Activated T-cell treated with anti-CD3 and anti-CD28 coated beads, Interleukin-2, amount 50 U/mL, for 72 hours (primary cell): ENCODE measurements at regions not wholly inside any gene's neighbourhood (a gene's known extent, or its start where the extent isn't known, plus 50 kb on each side); places are given as distances from the start of the nearest gene placed in this dataset.
"Not testable (repeated sequence)": the region's sequence is repeated elsewhere in the genome, so short reads cannot be mapped to it uniquely, and the experiment has no call there.

Source experiments
- ATAC-seq, 2 donors: fragments of 150-1000 bp; cut with Tn5 transposase; replicated peaks in 1 of 2; 2 replicates each; pipeline ENCODE4 v1.10.0; 2021; ENCODE audit warnings: moderate library complexity in 2 of 2, mild to moderate bottlenecking in 1 of 2
- DNase-seq, 2 donors: peaks; one replicate each; pipeline ENCODE4 v3.0.0; 2021 to 2022; ENCODE audit warnings: mixed read lengths in 1 of 2
- H3K27ac Mint-ChIP-seq: one replicate; pipeline ENCODE4 v1.8.0; 2022; ENCODE audit warnings: mild to moderate bottlenecking, moderate library complexity, mixed read lengths
- H3K27me3 Mint-ChIP-seq: one replicate; pipeline ENCODE4 v1.8.0; 2022; ENCODE audit warnings: low read depth, mixed read lengths
- H3K36me3 Mint-ChIP-seq, 2 donors: one replicate each; pipeline ENCODE4 v1.8.0; 2022; ENCODE audit warnings: mixed read lengths in 2 of 2, mild to moderate bottlenecking in 1 of 2; ENCODE audit not compliant: insufficient read depth in 2 of 2
- H3K4me1 Mint-ChIP-seq: one replicate; pipeline ENCODE4 v1.8.0; 2022; ENCODE audit warnings: low read depth, mixed read lengths
- H3K4me3 Mint-ChIP-seq, 2 donors: one replicate each; pipeline ENCODE4 v1.8.0; 2022; ENCODE audit warnings: mild to moderate bottlenecking in 2 of 2, mixed read lengths in 2 of 2, moderate library complexity in 2 of 2
- H3K9me3 Mint-ChIP-seq, 2 donors: one replicate each; pipeline ENCODE4 v1.8.0; 2022; ENCODE audit warnings: mixed read lengths in 2 of 2

GRCh38 chr9:90165281-90165680 lies 477.3 kb downstream of the DIRAS2 start:
- Mint-ChIP-seq H3K9me3 (no peaks in the 10 kb centered on the region), H3K36me3 (no peaks in the 10 kb centered on the region), H3K27me3 (no peaks in the 10 kb centered on the region), H3K27ac (no peak overlapping the region), H3K4me1 (no peaks in the 10 kb centered on the region), H3K4me3 (no peak overlapping the region)
- ATAC-seq = no peak
- DNase-seq = no peak

- H3K27me3 Mint-ChIP-seq, H3K9me3 Mint-ChIP-seq, H3K36me3 Mint-ChIP-seq, DNase-seq, H3K4me1 Mint-ChIP-seq, H3K4me3 Mint-ChIP-seq, ATAC-seq, H3K27ac Mint-ChIP-seq: not testable (repeated sequence)
Measured at GRCh38 chr9:90166374-90166773, 476.2 kb downstream of the DIRAS2 start.

GRCh38 chr9:90167914-90168313 lies 474.7 kb downstream of the DIRAS2 start:
- no peak for ATAC-seq
- no peak overlapping the region for H3K4me3 Mint-ChIP-seq
- H3K27me3 Mint-ChIP-seq = no peaks in the 10 kb centered on the region
- no peaks in the 10 kb centered on the region for H3K4me1 Mint-ChIP-seq
- H3K27ac Mint-ChIP-seq = no peak overlapping the region
- peaks cover 0 to 2% of the 10 kb centered on the region in 2 donors for H3K36me3 Mint-ChIP-seq
- no peak for DNase-seq
- peaks cover 6% of the 10 kb centered on the region in 2 donors for H3K9me3 Mint-ChIP-seq

GRCh38 chr9:90169490-90169889 lies 473.1 kb downstream of the DIRAS2 start:
- Mint-ChIP-seq H3K27me3 (no peaks in the 10 kb centered on the region), H3K36me3 (peaks cover 0 to 2% of the 10 kb centered on the region in 2 donors), H3K4me1 (no peaks in the 10 kb centered on the region), H3K27ac (no peak overlapping the region), H3K4me3 (no peak overlapping the region), H3K9me3 (peaks cover 6% of the 10 kb centered on the region in 2 donors)
- ATAC-seq (no peak), DNase-seq (no peak)

- not testable (repeated sequence) for H3K27me3 Mint-ChIP-seq, DNase-seq, H3K4me3 Mint-ChIP-seq, H3K36me3 Mint-ChIP-seq, H3K4me1 Mint-ChIP-seq, H3K9me3 Mint-ChIP-seq, H3K27ac Mint-ChIP-seq, ATAC-seq
Measured at GRCh38 chr9:90173935-90174334, 468.7 kb downstream of the DIRAS2 start.

- not testable (repeated sequence) for H3K4me1 Mint-ChIP-seq, ATAC-seq, H3K4me3 Mint-ChIP-seq, DNase-seq, H3K27ac Mint-ChIP-seq, H3K9me3 Mint-ChIP-seq, H3K36me3 Mint-ChIP-seq, H3K27me3 Mint-ChIP-seq
Measured at GRCh38 chr9:90174346-90174745, 468.3 kb downstream of the DIRAS2 start.

- no peak overlapping the region for H3K4me3 Mint-ChIP-seq
- peaks cover 6 to 8% of the 10 kb centered on the region in 2 donors for H3K9me3 Mint-ChIP-seq
- peaks cover 10% of the 10 kb centered on the region for H3K27me3 Mint-ChIP-seq
- DNase-seq (no peak), ATAC-seq (no peak)
- peaks cover 0 to 2% of the 10 kb centered on the region in 2 donors for H3K36me3 Mint-ChIP-seq
- no peak overlapping the region for H3K27ac Mint-ChIP-seq
- H3K4me1 Mint-ChIP-seq = no peaks in the 10 kb centered on the region
Measured at GRCh38 chr9:90175257-90175656, 467.4 kb downstream of the DIRAS2 start.

- Mint-ChIP-seq H3K4me3 (no peak overlapping the region), H3K4me1 (no peaks in the 10 kb centered on the region), H3K27ac (no peak overlapping the region), H3K27me3 (peaks cover 10% of the 10 kb centered on the region), H3K9me3 (peaks cover 4 to 6% of the 10 kb centered on the region in 2 donors), H3K36me3 (peaks cover 0 to under 1% of the 10 kb centered on the region in 2 donors)
- DNase-seq = no peak
- no peak for ATAC-seq
Measured at GRCh38 chr9:90175865-90176264, 466.8 kb downstream of the DIRAS2 start.

GRCh38 chr9:90176901-90177300 lies 465.7 kb downstream of the DIRAS2 start:
- peaks cover 0 to 1% of the 10 kb centered on the region in 2 donors for H3K9me3 Mint-ChIP-seq
- DNase-seq (no peak), ATAC-seq (no peak)
- H3K36me3 Mint-ChIP-seq = no peaks in the 10 kb centered on the region
- H3K4me1 Mint-ChIP-seq = no peaks in the 10 kb centered on the region
- H3K27ac Mint-ChIP-seq = no peak overlapping the region
- H3K4me3 Mint-ChIP-seq = no peak overlapping the region
- peaks cover 10% of the 10 kb centered on the region for H3K27me3 Mint-ChIP-seq

GRCh38 chr9:90180381-90180780 lies 462.2 kb downstream of the DIRAS2 start:
- ATAC-seq = no peak
- Mint-ChIP-seq H3K4me3 (no peak overlapping the region), H3K27me3 (peaks cover 10% of the 10 kb centered on the region), H3K27ac (no peak overlapping the region), H3K4me1 (no peaks in the 10 kb centered on the region), H3K36me3 (no peaks in the 10 kb centered on the region), H3K9me3 (peaks cover 0 to 1% of the 10 kb centered on the region in 2 donors)
- DNase-seq = no peak

GRCh38 chr9:90188656-90189055 lies 454.0 kb downstream of the DIRAS2 start:
- peaks cover 7% of the 10 kb centered on the region for H3K27me3 Mint-ChIP-seq
- H3K4me3 Mint-ChIP-seq = no peak overlapping the region
- DNase-seq (no peak), ATAC-seq (no peak)
- H3K36me3 Mint-ChIP-seq = peaks cover 1 to 3% of the 10 kb centered on the region in 2 donors
- H3K4me1 Mint-ChIP-seq = peaks cover 5% of the 10 kb centered on the region
- peaks cover 3 to 5% of the 10 kb centered on the region in 2 donors for H3K9me3 Mint-ChIP-seq
- H3K27ac Mint-ChIP-seq = no peak overlapping the region

GRCh38 chr9:90189306-90189705 lies 453.3 kb downstream of the DIRAS2 start:
- peaks cover 3 to 8% of the 10 kb centered on the region in 2 donors for H3K9me3 Mint-ChIP-seq
- peaks cover 5% of the 10 kb centered on the region for H3K4me1 Mint-ChIP-seq
- H3K4me3 Mint-ChIP-seq = no peak overlapping the region
- peaks cover 1 to 3% of the 10 kb centered on the region in 2 donors for H3K36me3 Mint-ChIP-seq
- no peak overlapping the region for H3K27ac Mint-ChIP-seq
- ATAC-seq (no peak), DNase-seq (no peak)
- H3K27me3 Mint-ChIP-seq = peaks cover 7% of the 10 kb centered on the region

- peak in 1 of 2 donors; percentile 28 for DNase-seq
- ATAC-seq, H3K4me1 Mint-ChIP-seq, H3K36me3 Mint-ChIP-seq, H3K27ac Mint-ChIP-seq, H3K9me3 Mint-ChIP-seq, H3K27me3 Mint-ChIP-seq: not testable (repeated sequence)
- H3K4me3 Mint-ChIP-seq = peak overlapping the region in 1 of 2 donors; percentile 31
Measured at GRCh38 chr9:90192465-90192864, 450.2 kb downstream of the DIRAS2 start.

- no peak overlapping the region for H3K4me3 Mint-ChIP-seq
- H3K9me3 Mint-ChIP-seq = peaks cover 7 to 9% of the 10 kb centered on the region in 2 donors
- H3K4me1 Mint-ChIP-seq = no peaks in the 10 kb centered on the region
- DNase-seq (no peak), ATAC-seq (no peak)
- peaks cover 6% of the 10 kb centered on the region for H3K27me3 Mint-ChIP-seq
- H3K27ac Mint-ChIP-seq = no peak overlapping the region
- H3K36me3 Mint-ChIP-seq = no peaks in the 10 kb centered on the region
Measured at GRCh38 chr9:90198956-90199355, 443.7 kb downstream of the DIRAS2 start.
